Ovary (tissue), 3 donors: ENCODE measurements at regions not wholly inside any gene's neighbourhood (a gene's known extent, or its start where the extent isn't known, plus 50 kb on each side); places are given as distances from the start of the nearest gene placed in this dataset.

Experiments
- CTCF ChIP-seq, 3 donors: fragments of 450-650 bp in 2 of 3; fragments of 200-600 bp in 1 of 3; IDR thresholded peaks; one replicate each; pipeline versions ENCODE4 v1.5.1 to v1.8.0; 2016 to 2022; ENCODE audit warnings: antibody characterized with exemption in 3 of 3, mild to moderate bottlenecking in 1 of 3
- POLR2A ChIP-seq: fragments of 450-650 bp; IDR thresholded peaks from one replicate; pipeline ENCODE4 v1.6.1; 2017; ENCODE audit warnings: antibody characterized with exemption, mild to moderate bottlenecking, moderate library complexity
- donor health status: DM: no; HTN: no; CAD: no.

- TF ChIP-seq CTCF (IDR thresholded peaks at IDR 0.05) (no peak), POLR2A (no peak)
Measured at GRCh38 chr10:57675125-57675524, 592.6 kb downstream of the IPMK start.
